EL (cell line): ENCODE measurements at regions not wholly inside any gene's neighbourhood (a gene's known extent, or its start where the extent isn't known, plus 50 kb on each side); places are given as distances from the start of the nearest gene placed in this dataset.
A peak's percentile ranks its signal among the peaks of the same experiment; 100 is the strongest.

Experiments used
- DNase-seq: peaks from one replicate; pipeline ENCODE4 v3.0.0-alpha.2; 2016

GRCh38 chr9:1598270-1598669 is 416.9 kb upstream of the SMARCA2 start:
- DNase-seq = no peak

GRCh38 chr9:1599961-1600360 is 415.2 kb upstream of the SMARCA2 start:
- DNase-seq = no peak

- DNase-seq = peak; percentile 18
Observed at GRCh38 chr9:1604942-1605560, 410.1 kb upstream of the SMARCA2 start.

- DNase-seq = no peak
Observed at GRCh38 chr9:1606253-1606652, 408.9 kb upstream of the SMARCA2 start.

- no peak for DNase-seq
Observed at GRCh38 chr9:1612886-1613285, 402.3 kb upstream of the SMARCA2 start.

GRCh38 chr9:1617419-1617818 is 397.7 kb upstream of the SMARCA2 start:
- no peak for DNase-seq

GRCh38 chr9:1619915-1620710 is 395.0 kb upstream of the SMARCA2 start:
- no peak for DNase-seq

GRCh38 chr9:1637401-1637800 is 377.7 kb upstream of the SMARCA2 start:
- no peak for DNase-seq

- DNase-seq = no peak
Observed at GRCh38 chr9:1639166-1639565, 376.0 kb upstream of the SMARCA2 start.

- peak; percentile 47 for DNase-seq
Observed at GRCh38 chr9:1647776-1648175, 367.4 kb upstream of the SMARCA2 start.

GRCh38 chr9:1653282-1653681 is 361.9 kb upstream of the SMARCA2 start:
- no peak for DNase-seq

GRCh38 chr9:1658661-1659362 is 356.3 kb upstream of the SMARCA2 start:
- no peak for DNase-seq

- DNase-seq = no peak
Observed at GRCh38 chr9:1659363-1659690, 355.8 kb upstream of the SMARCA2 start.

- no peak for DNase-seq
Observed at GRCh38 chr9:1668441-1668840, 346.7 kb upstream of the SMARCA2 start.

GRCh38 chr9:1673300-1673699 is 341.8 kb upstream of the SMARCA2 start:
- DNase-seq = no peak

GRCh38 chr9:1676771-1677170 is 338.4 kb upstream of the SMARCA2 start:
- DNase-seq = no peak

- no peak for DNase-seq
Observed at GRCh38 chr9:1683951-1684350, 331.2 kb upstream of the SMARCA2 start.

- no peak for DNase-seq
Observed at GRCh38 chr9:1698991-1699390, 316.2 kb upstream of the SMARCA2 start.

GRCh38 chr9:1701113-1701512 is 314.0 kb upstream of the SMARCA2 start:
- no peak for DNase-seq

GRCh38 chr9:1702701-1703100 is 312.4 kb upstream of the SMARCA2 start:
- no peak for DNase-seq

- no peak for DNase-seq
Observed at GRCh38 chr9:1707291-1707690, 307.9 kb upstream of the SMARCA2 start.

- DNase-seq = no peak
Observed at GRCh38 chr9:1708219-1708618, 306.9 kb upstream of the SMARCA2 start.

GRCh38 chr9:1709347-1709746 is 305.8 kb upstream of the SMARCA2 start:
- peak; percentile 13 for DNase-seq

- no peak for DNase-seq
Observed at GRCh38 chr9:1712861-1713450, 302.2 kb upstream of the SMARCA2 start.
